ENCODE measurements at regions not wholly inside any gene's neighbourhood (a gene's known extent, or its start where the extent isn't known, plus 50 kb on each side); places are given as distances from the start of the nearest gene placed in this dataset.

DNA sequence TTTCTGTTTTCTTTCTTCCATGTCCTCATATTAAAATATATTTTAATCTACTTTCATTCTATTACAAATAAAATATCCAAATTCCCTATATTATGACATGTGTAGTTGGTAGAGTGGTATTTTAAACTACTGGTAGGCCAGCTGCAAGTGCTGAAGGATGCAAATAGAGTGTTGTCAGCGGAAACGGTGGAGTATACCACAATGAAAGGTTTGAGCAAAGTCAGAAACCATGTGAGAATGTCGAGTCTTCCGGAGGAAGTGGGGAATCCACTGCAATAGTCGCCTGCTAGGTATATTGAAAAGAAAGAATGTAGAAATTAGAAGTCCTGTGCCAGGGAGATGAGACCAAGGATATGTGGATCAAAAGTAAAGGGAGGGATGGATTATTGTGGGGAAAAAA, 373.9 kb downstream of the DSEL start:
- no peak overlapping the region for H4K91ac ChIP-seq (ENCODE audit: insufficient read length, low read depth, low read length)
- H3K79me2 ChIP-seq (ENCODE audit: insufficient read depth, low read length): no peaks in the 10 kb centered on the region
- no peaks in the 10 kb centered on the region for H3K23me2 ChIP-seq (ENCODE audit: insufficient read length, low read depth, low read length, poor library complexity, severe bottlenecking)
- no peak overlapping the region for H2AK5ac ChIP-seq (ENCODE audit: insufficient read length, low read length)
- H2AFZ ChIP-seq (ENCODE audit: low read length): no peak overlapping the region
- no peaks in the 10 kb centered on the region for H3K9me3 ChIP-seq (ENCODE audit: control insufficient read depth, low read depth, low read length)
- Mint-ChIP-seq H3K4me3 (no peak overlapping the region), H3K4me1 (0 out of 4 replicates have a peak, but pooled peaks cover 0 to 3% of the 10 kb centered on the region in 2 experiments), H3K9me3 (no peaks in the 10 kb centered on the region; a peak in 1 of 5 replicates), H3K27ac (peak overlapping the region in 1 of 3 experiments; percentile 2; a peak in 1 of 7 replicates), H3K36me3 (ENCODE audit: insufficient read depth in 1 of 3, low read depth in 3 of 3) (no peaks in the 10 kb centered on the region), H3K27me3 (ENCODE audit: low read depth) (no peaks in the 10 kb centered on the region)
- H2BK120ac ChIP-seq (ENCODE audit: low read depth, low read length, poor library complexity, severe bottlenecking): no peak overlapping the region
- H3K18ac ChIP-seq (ENCODE audit: insufficient read length, low read depth, low read length): no peak overlapping the region
- no peak overlapping the region for H4K8ac ChIP-seq (replicated peaks; ENCODE audit: insufficient read length, low read depth, low read length)
- WGBS (ENCODE audit: extremely low coverage, insufficient read length, low lambda C conversion rate): no CpG with 5 or more reads among the region's 5 CpGs
- H3K79me1 ChIP-seq (ENCODE audit: insufficient read depth, low read depth, low read length, poor library complexity, severe bottlenecking): no peaks in the 10 kb centered on the region
- no peak overlapping the region for H2BK12ac ChIP-seq (ENCODE audit: insufficient read length, low read depth, low read length)
- H3K27me3 ChIP-seq (ENCODE audit: insufficient read depth, low read length): no peaks in the 10 kb centered on the region
- no peak overlapping the region for H3T11ph ChIP-seq (ENCODE audit: low read length)
- H4K20me1 ChIP-seq (ENCODE audit: control insufficient read depth, insufficient read depth, insufficient read length): no peaks in the 10 kb centered on the region
- no peak for TF ChIP-seq CTCF (conservative IDR thresholded peaks at IDR 0.05)
- no peak for DNase-seq
- no peak overlapping the region for H3K56ac ChIP-seq (ENCODE audit: insufficient read length, low read depth, low read length)
- no peak overlapping the region for H4K5ac ChIP-seq (ENCODE audit: insufficient read length, low read depth, low read length)
- H2BK20ac ChIP-seq (ENCODE audit: low read depth, low read length, poor library complexity, severe bottlenecking): no peak overlapping the region
- no peak overlapping the region for H3K27ac ChIP-seq (ENCODE audit: insufficient read length, low read depth, low read length)
- H2BK5ac ChIP-seq (ENCODE audit: insufficient read length, low read length): no peak overlapping the region
- no peak overlapping the region for H2BK15ac ChIP-seq (ENCODE audit: low read depth, low read length)
- H3K9ac ChIP-seq (ENCODE audit: extremely low read depth, insufficient read length, low read length): no peak overlapping the region
- H3K4me2 ChIP-seq (ENCODE audit: insufficient read depth, insufficient read length, low read length): no peak overlapping the region
- H3K4ac ChIP-seq (ENCODE audit: low read depth, low read length): no peak overlapping the region
- H3K23ac ChIP-seq (ENCODE audit: insufficient read length, low read depth, low read length): no peak overlapping the region
- H3K4me1 ChIP-seq (ENCODE audit: insufficient read depth, low read length): no peaks in the 10 kb centered on the region
- H3K14ac ChIP-seq (ENCODE audit: insufficient read depth, low read length): no peak overlapping the region
